Cardiac muscle cell (in vitro differentiated cells and primary cell): ENCODE measurements at regions not wholly inside any gene's neighbourhood (a gene's known extent, or its start where the extent isn't known, plus 50 kb on each side); places are given as distances from the start of the nearest gene placed in this dataset.

Source experiments
- DNase-seq, 2 donors: peaks; one replicate each; pipeline versions ENCODE4 v3.0.0 to v3.0.0-alpha.2; 2010 to 2017; ENCODE audit warnings: low read depth in 1 of 2, low spot score in 1 of 2
- H3K27ac ChIP-seq: fragments of 200-600 bp; sonication (generic); 2 replicates; pipeline ENCODE4 v1.5.1; 2016
- H3K27me3 ChIP-seq: fragments of 200-600 bp; sonication (generic); 2 replicates; pipeline ENCODE4 v1.6.0; 2016; ENCODE audit warnings: control low read depth
- H3K36me3 ChIP-seq: fragments of 200-600 bp; sonication (generic); 2 replicates; pipeline ENCODE4 v1.5.1; 2016; ENCODE audit warnings: control low read depth
- H3K4me1 ChIP-seq: fragments of 200-600 bp; sonication (generic); 2 replicates; pipeline ENCODE4 v1.8.1; 2017; ENCODE audit warnings: low read depth, mild to moderate bottlenecking, mixed run types
- H3K4me3 ChIP-seq: fragments of 200-600 bp; sonication (generic); 2 replicates; pipeline ENCODE4 v1.5.1; 2016; ENCODE audit warnings: mild to moderate bottlenecking
- H3K9me3 ChIP-seq: fragments of 200-600 bp; sonication (generic); 2 replicates; pipeline ENCODE4 v1.5.1; 2017; ENCODE audit warnings: low read depth, mild to moderate bottlenecking, control low read depth
- CTCF ChIP-seq: IDR thresholded peaks from 2 replicates; pipeline ENCODE4 v1.5.1; 2012; ENCODE audit warnings: low read depth, mild to moderate bottlenecking, low read length

- Histone ChIP-seq H3K27ac (no peak overlapping the region), H3K36me3 (no peaks in the 10 kb centered on the region), H3K9me3 (no peaks in the 10 kb centered on the region), H3K4me1 (no peaks in the 10 kb centered on the region), H3K4me3 (no peak overlapping the region), H3K27me3 (no peaks in the 10 kb centered on the region)
- DNase-seq: no peak
- no peak for TF ChIP-seq CTCF
Observed at GRCh38 chr6:131363947-131364834, 208.8 kb upstream of the ARG1 start.

DNA sequence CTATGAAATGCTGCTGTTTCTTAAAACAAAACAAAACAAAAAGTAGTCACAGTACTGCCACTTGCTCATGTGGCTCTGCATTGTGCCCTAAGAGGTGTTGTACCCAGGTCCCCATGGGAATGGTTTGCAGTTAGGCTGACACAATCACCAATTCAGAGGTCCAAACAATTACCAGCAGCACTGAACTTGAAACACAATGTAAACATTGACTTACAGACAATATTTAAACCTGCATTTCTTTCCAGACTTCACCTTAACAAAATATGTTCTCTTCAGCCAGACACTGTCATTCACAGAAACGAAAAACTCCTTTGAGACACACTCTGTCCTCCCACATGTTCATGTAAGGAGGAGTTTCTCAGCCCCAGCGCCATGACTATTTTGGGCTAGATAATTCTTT is 206.8 kb upstream of the ARG1 start:
- Histone ChIP-seq H3K9me3 (no peaks in the 10 kb centered on the region), H3K27me3 (no peaks in the 10 kb centered on the region), H3K4me3 (no peak overlapping the region), H3K36me3 (no peaks in the 10 kb centered on the region), H3K27ac (no peak overlapping the region), H3K4me1 (no peaks in the 10 kb centered on the region)
- no peak for DNase-seq
- TF ChIP-seq CTCF: no peak

DNA sequence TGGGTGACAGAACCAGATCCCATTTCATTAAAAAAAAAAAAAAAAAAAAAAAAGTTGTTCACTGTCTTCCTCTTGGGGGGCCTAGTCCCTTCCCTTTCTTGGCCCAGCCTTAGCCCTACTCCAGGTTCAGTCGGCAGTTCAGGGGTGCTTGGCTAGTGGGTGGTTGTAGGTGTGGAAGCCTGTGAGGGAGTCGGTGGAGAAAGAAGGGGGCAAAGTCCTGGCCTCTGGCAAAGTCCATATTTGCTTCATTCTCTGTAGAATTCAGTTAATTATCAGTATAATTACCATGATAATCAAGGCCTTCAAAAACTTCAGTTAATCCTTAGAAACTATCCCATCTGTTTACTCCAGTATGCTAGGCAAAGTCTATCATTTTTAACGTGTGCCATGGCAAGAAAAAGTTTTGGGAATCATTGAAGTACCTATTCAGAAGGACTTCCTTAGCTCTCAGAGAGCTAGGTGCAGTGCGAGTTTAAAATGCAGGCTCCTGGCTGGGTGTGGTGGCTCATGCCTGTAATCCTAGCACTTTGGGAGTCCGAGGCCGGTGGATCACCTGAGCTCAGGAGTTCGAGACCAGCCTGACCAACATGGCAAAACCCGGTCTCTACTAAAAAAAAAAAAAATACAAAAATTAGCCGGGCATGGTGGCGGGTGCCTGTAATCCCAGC is 205.7 kb upstream of the ARG1 start:
- DNase-seq: no peak
- Histone ChIP-seq H3K27me3 (no peaks in the 10 kb centered on the region), H3K9me3 (no peaks in the 10 kb centered on the region), H3K36me3 (no peaks in the 10 kb centered on the region), H3K27ac (no peak overlapping the region), H3K4me1 (no peaks in the 10 kb centered on the region), H3K4me3 (no peak overlapping the region)
- TF ChIP-seq CTCF: no peak

GRCh38 chr6:131368198-131368911 is 204.7 kb upstream of the ARG1 start:
- TF ChIP-seq CTCF: no peak
- Histone ChIP-seq H3K36me3 (no peaks in the 10 kb centered on the region), H3K27ac (no peak overlapping the region), H3K4me1 (no peaks in the 10 kb centered on the region), H3K27me3 (no peaks in the 10 kb centered on the region), H3K9me3 (no peaks in the 10 kb centered on the region), H3K4me3 (no peak overlapping the region)
- peak in 1 of 2 donors; percentile 74 for DNase-seq

- DNase-seq: no peak
- H3K4me1 ChIP-seq: no peaks in the 10 kb centered on the region
- no peak for TF ChIP-seq CTCF
- no peaks in the 10 kb centered on the region for H3K9me3 ChIP-seq
- H3K27ac ChIP-seq: no peak overlapping the region
- H3K36me3 ChIP-seq: no peaks in the 10 kb centered on the region
- H3K4me3 ChIP-seq: no peak overlapping the region
- H3K27me3 ChIP-seq: no peaks in the 10 kb centered on the region
Observed at GRCh38 chr6:131372535-131372934, 200.5 kb upstream of the ARG1 start.
